ENCODE measurements at regions not wholly inside any gene's neighbourhood (a gene's known extent, or its start where the extent isn't known, plus 50 kb on each side); places are given as distances from the start of the nearest gene placed in this dataset.
A peak's percentile ranks its signal among the peaks of the same experiment; 100 is the strongest.

DNA sequence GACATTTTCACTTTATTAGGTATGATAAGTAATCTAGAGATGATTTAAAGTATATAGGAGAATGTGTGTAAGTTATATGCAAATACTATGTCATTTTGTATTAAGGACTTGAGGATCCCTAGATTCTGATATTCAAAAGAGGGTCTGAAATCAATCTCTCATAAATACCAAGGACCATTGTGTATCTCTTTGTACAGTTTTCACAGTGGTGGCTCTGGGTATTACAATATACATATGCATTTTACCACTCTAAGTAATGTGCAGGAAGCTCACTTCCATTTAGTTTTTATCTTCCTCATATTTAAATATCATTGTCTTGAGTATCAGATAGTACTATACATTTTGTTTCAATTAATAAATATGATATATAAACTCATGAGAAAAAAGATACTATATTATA is 862.6 kb upstream of the PCDH20 start:
- TF ChIP-seq, protein P1, sequence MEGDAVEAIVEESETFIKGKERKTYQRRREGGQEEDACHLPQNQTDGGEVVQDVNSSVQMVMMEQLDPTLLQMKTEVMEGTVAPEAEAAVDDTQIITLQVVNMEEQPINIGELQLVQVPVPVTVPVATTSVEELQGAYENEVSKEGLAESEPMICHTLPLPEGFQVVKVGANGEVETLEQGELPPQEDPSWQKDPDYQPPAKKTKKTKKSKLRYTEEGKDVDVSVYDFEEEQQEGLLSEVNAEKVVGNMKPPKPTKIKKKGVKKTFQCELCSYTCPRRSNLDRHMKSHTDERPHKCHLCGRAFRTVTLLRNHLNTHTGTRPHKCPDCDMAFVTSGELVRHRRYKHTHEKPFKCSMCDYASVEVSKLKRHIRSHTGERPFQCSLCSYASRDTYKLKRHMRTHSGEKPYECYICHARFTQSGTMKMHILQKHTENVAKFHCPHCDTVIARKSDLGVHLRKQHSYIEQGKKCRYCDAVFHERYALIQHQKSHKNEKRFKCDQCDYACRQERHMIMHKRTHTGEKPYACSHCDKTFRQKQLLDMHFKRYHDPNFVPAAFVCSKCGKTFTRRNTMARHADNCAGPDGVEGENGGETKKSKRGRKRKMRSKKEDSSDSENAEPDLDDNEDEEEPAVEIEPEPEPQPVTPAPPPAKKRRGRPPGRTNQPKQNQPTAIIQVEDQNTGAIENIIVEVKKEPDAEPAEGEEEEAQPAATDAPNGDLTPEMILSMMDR (conservative IDR thresholded peaks at IDR 0.05): peak; percentile 24; the same call in 1 of the 2 replicates
- no peak for TF ChIP-seq ZFX (IDR thresholded peaks at IDR 0.05)

All from C4-2B (cell line).